ENCODE measurements at regions not wholly inside any gene's neighbourhood (a gene's known extent, or its start where the extent isn't known, plus 50 kb on each side); places are given as distances from the start of the nearest gene placed in this dataset.
"Not testable (repeated sequence)": the region's sequence is repeated elsewhere in the genome, so short reads cannot be mapped to it uniquely, and the experiment has no call there.

DNA sequence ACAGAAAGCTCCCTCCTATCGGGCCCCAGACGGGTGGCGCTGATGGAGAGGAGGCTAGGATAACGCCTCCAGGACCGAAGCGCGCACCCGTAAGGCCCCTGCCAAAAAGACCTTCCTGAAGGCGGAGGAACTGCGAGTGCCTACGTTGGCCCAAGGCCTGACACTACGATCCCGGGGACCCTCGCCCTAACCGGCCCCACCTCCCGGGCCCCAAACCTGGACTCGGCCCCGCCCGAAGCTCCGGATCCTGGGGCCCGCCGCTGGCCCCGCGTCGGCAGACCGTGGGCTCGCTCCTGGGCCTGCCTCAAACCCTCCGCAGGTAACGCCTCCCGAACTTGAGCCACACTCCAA, 53.6 kb upstream of the ROPN1B start:
- not testable (repeated sequence) for BruUV-seq (replicated peaks)
- CTCF ChIA-PET: interaction anchor here (0.6 to 1.3 kb wide), 3 partner anchors 149 to 298 kb away, joined by 3 to 4 read pairs (median 3); no protein-coding TSS in a partner anchor

DNA sequence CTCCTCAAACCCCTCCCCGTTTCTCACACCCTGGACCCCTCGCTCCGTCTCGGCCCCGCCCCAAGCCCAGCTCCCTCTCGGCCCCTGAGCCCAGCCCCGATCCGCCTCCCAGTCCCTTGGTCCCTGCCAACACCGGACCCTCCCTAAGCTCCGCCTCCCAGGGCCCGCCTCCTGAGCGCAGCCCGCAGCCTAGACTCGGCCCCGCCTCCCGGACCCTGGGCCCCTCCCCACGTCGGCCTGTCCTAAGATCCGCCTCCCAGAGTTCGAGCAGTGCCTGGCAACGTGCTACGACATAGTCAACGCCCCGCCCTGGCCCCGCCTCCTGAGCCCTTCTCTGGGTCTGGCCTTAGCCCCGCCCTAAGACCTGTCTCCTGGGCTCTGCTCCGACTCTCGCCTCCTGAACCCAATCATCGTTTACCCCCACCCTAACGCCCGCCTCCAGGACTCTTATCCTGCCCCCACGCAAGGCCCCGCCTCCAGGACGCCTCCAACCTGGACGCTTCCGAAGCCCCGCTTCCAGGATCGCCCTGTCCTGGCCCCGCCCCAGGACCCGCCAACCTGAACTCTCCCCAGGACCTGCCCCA, 53.1 kb upstream of the ROPN1B start:
- H3K4me3 Mint-ChIP-seq (ENCODE audit: unreplicated experiment): peak overlapping the region; percentile 69
- H3K36me3 Mint-ChIP-seq (ENCODE audit: insufficient read depth, unreplicated experiment); H3K9me3 Mint-ChIP-seq (ENCODE audit: unreplicated experiment); POLR2A ChIA-PET; BruUV-seq (replicated peaks); H3K4me1 Mint-ChIP-seq (ENCODE audit: low read depth, unreplicated experiment); H3K4me1 ChIP-seq; H3K9me3 ChIP-seq; H3K27me3 ChIP-seq (replicated peaks; ENCODE audit: control insufficient read depth, insufficient read depth, low read length); H3K27me3 Mint-ChIP-seq (ENCODE audit: insufficient read depth, unreplicated experiment); H3K36me3 ChIP-seq (ENCODE audit: control insufficient read depth, insufficient read depth, low read length): not testable (repeated sequence)
- CTCF ChIA-PET: interaction anchor here (1.0 to 1.3 kb wide), 2 partner anchors 149 to 297 kb away, joined by 3 to 4 read pairs; no protein-coding TSS in a partner anchor
- peak; percentile 99 to 100 for DNase-seq
- peak overlapping the region; percentile 61 for H3K4me3 ChIP-seq (ENCODE audit: low read depth, low read length)
- intact Hi-C loops (cut with micrococcal nuclease; ENCODE audit: unreplicated experiment): loop anchor here (5.0 to 10.0 kb wide), 3 partner anchors 149 to 319 kb away; partner anchors contain the start of genes OSBPL11 and SLC41A3
- H3K27ac Mint-ChIP-seq (ENCODE audit: unreplicated experiment): peak overlapping the region; percentile 73

More for the DNA sequence above, 53.6 kb upstream of the ROPN1B start:
- peak overlapping the region; percentile 61 for H3K4me3 ChIP-seq (ENCODE audit: low read depth, low read length)
- H3K27ac Mint-ChIP-seq (ENCODE audit: unreplicated experiment): peak overlapping the region; percentile 73
- H3K9me3 Mint-ChIP-seq (ENCODE audit: unreplicated experiment); H3K4me1 ChIP-seq; H3K36me3 ChIP-seq (ENCODE audit: control insufficient read depth, insufficient read depth, low read length); H3K9me3 ChIP-seq; DNase-seq; POLR2A ChIA-PET; H3K27me3 ChIP-seq (replicated peaks; ENCODE audit: control insufficient read depth, insufficient read depth, low read length); H3K27me3 Mint-ChIP-seq (ENCODE audit: insufficient read depth, unreplicated experiment); H3K4me1 Mint-ChIP-seq (ENCODE audit: low read depth, unreplicated experiment); H3K36me3 Mint-ChIP-seq (ENCODE audit: insufficient read depth, unreplicated experiment): not testable (repeated sequence)
- intact Hi-C loops (cut with micrococcal nuclease; ENCODE audit: unreplicated experiment): loop anchor here (5.0 to 10.0 kb wide), 3 partner anchors 148 to 318 kb away; partner anchors contain the start of genes OSBPL11 and SLC41A3
- peak overlapping the region; percentile 69 for H3K4me3 Mint-ChIP-seq (ENCODE audit: unreplicated experiment)

DNA sequence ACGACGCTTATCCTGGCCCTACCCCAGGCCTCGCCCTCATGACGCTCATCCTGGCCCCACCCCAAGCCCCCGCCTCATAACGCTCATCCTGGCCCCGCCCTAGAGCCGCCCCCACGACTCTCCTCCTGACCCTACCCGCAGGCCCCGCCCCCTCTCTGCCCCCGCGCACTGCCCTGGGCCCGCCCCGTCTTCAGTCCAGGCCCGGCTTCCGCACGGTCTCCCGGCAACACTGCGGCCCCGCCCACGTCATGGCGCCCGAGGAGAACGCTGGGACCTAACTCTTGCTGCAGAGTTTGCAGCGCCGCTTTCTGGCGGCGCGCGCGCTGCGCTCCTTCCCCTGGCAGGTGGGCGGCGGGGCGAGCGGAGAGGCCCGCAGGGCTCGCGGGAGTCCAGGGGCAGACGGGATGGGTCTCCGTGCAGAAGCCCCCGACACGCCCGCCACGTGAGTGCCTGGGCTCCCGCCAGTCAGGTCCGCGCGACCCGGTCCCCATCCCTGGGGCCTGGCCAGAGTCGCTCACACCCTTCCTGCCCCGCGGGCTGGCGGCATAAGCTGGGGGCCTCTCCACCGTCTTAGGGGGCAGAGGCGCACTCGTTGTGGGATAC, 52.5 kb upstream of the ROPN1B start:
- peaks cover 7% of the 10 kb centered on the region for H3K36me3 Mint-ChIP-seq (ENCODE audit: insufficient read depth, unreplicated experiment)
- DNase-seq: peak in 1 of 2 experiments; percentile 97
- H3K27me3 Mint-ChIP-seq (ENCODE audit: insufficient read depth, unreplicated experiment): no peaks in the 10 kb centered on the region
- ChIA-PET POLR2A (no interaction called here), CTCF (interaction anchor here (0.7 to 1.0 kb wide), 2 partner anchors 281 to 297 kb away, joined by 3 to 4 read pairs; no protein-coding TSS in a partner anchor)
- H3K4me3 Mint-ChIP-seq (ENCODE audit: unreplicated experiment): peak overlapping the region; percentile 69
- no peaks in the 10 kb centered on the region for H3K27me3 ChIP-seq (replicated peaks; ENCODE audit: control insufficient read depth, insufficient read depth, low read length)
- H3K9me3 ChIP-seq: no peaks in the 10 kb centered on the region
- no peaks in the 10 kb centered on the region for H3K36me3 ChIP-seq (ENCODE audit: control insufficient read depth, insufficient read depth, low read length)
- no peaks in the 10 kb centered on the region for H3K9me3 Mint-ChIP-seq (ENCODE audit: unreplicated experiment)
- TF ChIP-seq, protein P1, sequence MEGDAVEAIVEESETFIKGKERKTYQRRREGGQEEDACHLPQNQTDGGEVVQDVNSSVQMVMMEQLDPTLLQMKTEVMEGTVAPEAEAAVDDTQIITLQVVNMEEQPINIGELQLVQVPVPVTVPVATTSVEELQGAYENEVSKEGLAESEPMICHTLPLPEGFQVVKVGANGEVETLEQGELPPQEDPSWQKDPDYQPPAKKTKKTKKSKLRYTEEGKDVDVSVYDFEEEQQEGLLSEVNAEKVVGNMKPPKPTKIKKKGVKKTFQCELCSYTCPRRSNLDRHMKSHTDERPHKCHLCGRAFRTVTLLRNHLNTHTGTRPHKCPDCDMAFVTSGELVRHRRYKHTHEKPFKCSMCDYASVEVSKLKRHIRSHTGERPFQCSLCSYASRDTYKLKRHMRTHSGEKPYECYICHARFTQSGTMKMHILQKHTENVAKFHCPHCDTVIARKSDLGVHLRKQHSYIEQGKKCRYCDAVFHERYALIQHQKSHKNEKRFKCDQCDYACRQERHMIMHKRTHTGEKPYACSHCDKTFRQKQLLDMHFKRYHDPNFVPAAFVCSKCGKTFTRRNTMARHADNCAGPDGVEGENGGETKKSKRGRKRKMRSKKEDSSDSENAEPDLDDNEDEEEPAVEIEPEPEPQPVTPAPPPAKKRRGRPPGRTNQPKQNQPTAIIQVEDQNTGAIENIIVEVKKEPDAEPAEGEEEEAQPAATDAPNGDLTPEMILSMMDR (IDR thresholded peaks at IDR 0.05; ENCODE audit: insufficient read depth in 1 of 2, low read depth in 1 of 2, low read length in 1 of 2, severe bottlenecking in 1 of 2, unreplicated experiment in 1 of 2): peak in 1 of 2 experiments; percentile 30
- no TSS peak for BruUV-seq (replicated peaks)
- no peaks in the 10 kb centered on the region for H3K4me1 ChIP-seq
- peak overlapping the region; percentile 73 for H3K27ac Mint-ChIP-seq (ENCODE audit: unreplicated experiment)
- intact Hi-C loops (cut with micrococcal nuclease; ENCODE audit: unreplicated experiment): loop anchor here (5.0 to 10.0 kb wide), 3 partner anchors 149 to 319 kb away; partner anchors contain the start of genes OSBPL11 and SLC41A3
- no peaks in the 10 kb centered on the region for H3K4me1 Mint-ChIP-seq (ENCODE audit: low read depth, unreplicated experiment)
- peak overlapping the region; percentile 82 for H3K4me3 ChIP-seq (ENCODE audit: low read depth, low read length)

GRCh38 chr3:125917020-125917549, 51.9 kb upstream of the ROPN1B start:
- H3K9me3 Mint-ChIP-seq (ENCODE audit: unreplicated experiment); POLR2A ChIA-PET; H3K27me3 Mint-ChIP-seq (ENCODE audit: insufficient read depth, unreplicated experiment); H3K9me3 ChIP-seq; H3K36me3 ChIP-seq (ENCODE audit: control insufficient read depth, insufficient read depth, low read length); H3K36me3 Mint-ChIP-seq (ENCODE audit: insufficient read depth, unreplicated experiment); H3K4me1 ChIP-seq; H3K27me3 ChIP-seq (replicated peaks; ENCODE audit: control insufficient read depth, insufficient read depth, low read length); H3K4me1 Mint-ChIP-seq (ENCODE audit: low read depth, unreplicated experiment): not testable (repeated sequence)
- intact Hi-C loops (cut with micrococcal nuclease; ENCODE audit: unreplicated experiment): loop anchor here (5.0 to 10.0 kb wide), 3 partner anchors 150 to 320 kb away; partner anchors contain the start of genes OSBPL11 and SLC41A3
- TSS peak; percentile 58 for BruUV-seq (replicated peaks)
- CTCF ChIA-PET: interaction anchor here (0.7 kb wide), 1 partner anchor 281 kb away, joined by 3 read pairs; no protein-coding TSS in a partner anchor
- DNase-seq: peak in 1 of 2 experiments; percentile 42
- peak overlapping the region; percentile 69 for H3K4me3 Mint-ChIP-seq (ENCODE audit: unreplicated experiment)
- H3K4me3 ChIP-seq (ENCODE audit: low read depth, low read length): peak overlapping the region; percentile 82
- peak overlapping the region; percentile 73 for H3K27ac Mint-ChIP-seq (ENCODE audit: unreplicated experiment)

DNA sequence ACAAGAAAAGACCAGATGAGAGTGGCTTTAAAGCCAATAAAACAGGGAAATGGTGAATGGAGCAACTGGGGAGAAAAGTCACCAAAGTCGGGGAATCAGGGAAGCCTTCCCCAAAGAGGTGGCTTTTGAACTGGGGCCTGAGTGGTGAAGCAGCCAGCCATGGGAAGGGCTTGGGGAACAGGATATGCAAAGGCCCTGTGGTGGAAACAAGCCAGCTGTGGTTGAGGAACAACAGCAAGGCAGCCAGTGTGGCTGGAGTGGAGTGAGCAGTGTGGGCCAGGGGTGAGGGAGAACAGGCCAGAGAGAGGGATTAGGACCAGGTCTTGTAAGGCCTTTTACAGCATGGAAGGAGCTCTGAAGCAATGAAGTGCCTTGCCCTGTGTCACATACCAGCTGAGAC, 51.0 kb upstream of the ROPN1B start:
- H3K36me3 ChIP-seq (ENCODE audit: control insufficient read depth, insufficient read depth, low read length); H3K27ac Mint-ChIP-seq (ENCODE audit: unreplicated experiment); DNase-seq; H3K27me3 ChIP-seq (replicated peaks; ENCODE audit: control insufficient read depth, insufficient read depth, low read length); POLR2A ChIA-PET; H3K4me3 ChIP-seq (ENCODE audit: low read depth, low read length); H3K4me1 Mint-ChIP-seq (ENCODE audit: low read depth, unreplicated experiment); H3K9me3 ChIP-seq; H3K4me1 ChIP-seq; CTCF ChIA-PET; BruUV-seq (replicated peaks); H3K4me3 Mint-ChIP-seq (ENCODE audit: unreplicated experiment); H3K36me3 Mint-ChIP-seq (ENCODE audit: insufficient read depth, unreplicated experiment); H3K27me3 Mint-ChIP-seq (ENCODE audit: insufficient read depth, unreplicated experiment); H3K9me3 Mint-ChIP-seq (ENCODE audit: unreplicated experiment): not testable (repeated sequence)
- intact Hi-C loops (cut with micrococcal nuclease; ENCODE audit: unreplicated experiment): loop anchor here (5.0 to 10.0 kb wide), 3 partner anchors 151 to 321 kb away; partner anchors contain the start of genes OSBPL11 and SLC41A3

DNA sequence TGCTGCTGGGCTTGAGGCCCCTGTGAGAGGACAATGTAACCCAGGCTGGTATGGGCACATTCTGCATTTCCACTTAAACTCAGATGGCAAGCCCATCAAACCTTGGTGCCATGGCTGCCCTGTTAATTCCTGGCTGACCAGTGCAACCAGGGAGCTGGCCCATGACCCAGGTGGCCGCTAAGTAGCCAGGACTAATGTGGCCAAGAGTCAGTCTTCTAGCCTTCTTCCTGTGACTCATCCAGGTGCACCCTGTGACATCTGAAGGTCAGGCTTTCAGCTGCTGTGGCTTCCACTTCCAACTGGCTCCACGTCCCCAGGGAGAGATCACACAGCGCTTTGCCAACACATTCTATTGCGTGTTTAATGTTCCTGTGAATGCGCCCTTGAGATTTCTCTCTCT, 50.5 kb upstream of the ROPN1B start:
- H3K4me3 Mint-ChIP-seq (ENCODE audit: unreplicated experiment); CTCF ChIA-PET; POLR2A ChIA-PET; H3K9me3 ChIP-seq; DNase-seq; H3K27ac Mint-ChIP-seq (ENCODE audit: unreplicated experiment); H3K36me3 Mint-ChIP-seq (ENCODE audit: insufficient read depth, unreplicated experiment); H3K4me3 ChIP-seq (ENCODE audit: low read depth, low read length); H3K4me1 Mint-ChIP-seq (ENCODE audit: low read depth, unreplicated experiment); BruUV-seq (replicated peaks); H3K27me3 Mint-ChIP-seq (ENCODE audit: insufficient read depth, unreplicated experiment); H3K9me3 Mint-ChIP-seq (ENCODE audit: unreplicated experiment); H3K4me1 ChIP-seq; H3K36me3 ChIP-seq (ENCODE audit: control insufficient read depth, insufficient read depth, low read length); H3K27me3 ChIP-seq (replicated peaks; ENCODE audit: control insufficient read depth, insufficient read depth, low read length): not testable (repeated sequence)
- intact Hi-C loops (cut with micrococcal nuclease; ENCODE audit: unreplicated experiment): loop anchor here (5.0 to 10.0 kb wide), 3 partner anchors 151 to 321 kb away; partner anchors contain the start of genes OSBPL11 and SLC41A3

Measured in Caco-2 (cell line).